GM19351 (cell line): ENCODE measurements at regions not wholly inside any gene's neighbourhood (a gene's known extent, or its start where the extent isn't known, plus 50 kb on each side); places are given as distances from the start of the nearest gene placed in this dataset.
"Not testable (repeated sequence)": the region's sequence is repeated elsewhere in the genome, so short reads cannot be mapped to it uniquely, and the experiment has no call there.

ENCODE experiments used
- ATAC-seq: cut with Tn5 transposase; IDR thresholded peaks from one replicate; pipeline ENCODE4 v1.9.1; 2021; ENCODE audit warnings: mild to moderate bottlenecking, moderate library complexity; ENCODE audit not compliant: unreplicated experiment

GRCh38 chr17:70564006-70564620 lies 394.8 kb downstream of the KCNJ2 start:
- ATAC-seq, result no peak

- no peak for ATAC-seq
Measured at GRCh38 chr17:70569128-70569527, 399.8 kb downstream of the KCNJ2 start.

GRCh38 chr17:70577456-70577855 lies 408.1 kb downstream of the KCNJ2 start:
- no peak for ATAC-seq

GRCh38 chr17:70581459-70581858 lies 412.1 kb downstream of the KCNJ2 start:
- no peak for ATAC-seq

GRCh38 chr17:70582777-70583176 lies 413.4 kb downstream of the KCNJ2 start:
- no peak for ATAC-seq

- no peak for ATAC-seq
Measured at GRCh38 chr17:70584255-70584654, 414.9 kb downstream of the KCNJ2 start.

GRCh38 chr17:70588003-70588402 lies 418.7 kb downstream of the KCNJ2 start:
- no peak for ATAC-seq

GRCh38 chr17:70597774-70598173 lies 428.4 kb downstream of the KCNJ2 start:
- no peak for ATAC-seq

- ATAC-seq, result no peak
Measured at GRCh38 chr17:70599198-70599597, 429.9 kb downstream of the KCNJ2 start.

- ATAC-seq, result not testable (repeated sequence)
Measured at GRCh38 chr17:70599945-70600344, 430.6 kb downstream of the KCNJ2 start.

GRCh38 chr17:70603226-70603625 lies 433.9 kb downstream of the KCNJ2 start:
- no peak for ATAC-seq

GRCh38 chr17:70604854-70605253 lies 435.5 kb downstream of the KCNJ2 start:
- ATAC-seq, result no peak

GRCh38 chr17:70606086-70606485 lies 436.8 kb downstream of the KCNJ2 start:
- ATAC-seq, result no peak

- ATAC-seq, result no peak
Measured at GRCh38 chr17:70608193-70608592, 438.9 kb downstream of the KCNJ2 start.

GRCh38 chr17:70608957-70609356 lies 439.6 kb downstream of the KCNJ2 start:
- ATAC-seq, result no peak

GRCh38 chr17:70609566-70609965 lies 440.2 kb downstream of the KCNJ2 start:
- ATAC-seq, result no peak

- ATAC-seq, result no peak
Measured at GRCh38 chr17:70610161-70610560, 440.8 kb downstream of the KCNJ2 start.

GRCh38 chr17:70613681-70614080 lies 444.3 kb downstream of the KCNJ2 start:
- no peak for ATAC-seq

- no peak for ATAC-seq
Measured at GRCh38 chr17:70615831-70616230, 446.5 kb downstream of the KCNJ2 start.

GRCh38 chr17:70618641-70619040 lies 449.3 kb downstream of the KCNJ2 start:
- no peak for ATAC-seq

GRCh38 chr17:70621566-70621965 lies 452.2 kb downstream of the KCNJ2 start:
- ATAC-seq, result no peak

- no peak for ATAC-seq
Measured at GRCh38 chr17:70622368-70623260, 453.3 kb downstream of the KCNJ2 start.
